ENCODE measurements at regions not wholly inside any gene's neighbourhood (a gene's known extent, or its start where the extent isn't known, plus 50 kb on each side); places are given as distances from the start of the nearest gene placed in this dataset.
"Not testable (repeated sequence)": the region's sequence is repeated elsewhere in the genome, so short reads cannot be mapped to it uniquely, and the experiment has no call there.

- no peak for TF ChIP-seq GATA1 (IDR thresholded peaks at IDR 0.05; ENCODE audit: low read depth, low read length)
- TF ChIP-seq POLR2A (IDR thresholded peaks at IDR 0.05; ENCODE audit: low read length), result no peak
- no peak for DNase-seq
These were observed 65.3 kb downstream of the CDO1 start for GRCh38 chr5:115751176-115751575.

GRCh38 chr5:115749016-115749415 is 67.4 kb downstream of the CDO1 start:
- DNase-seq, result no peak
- TF ChIP-seq GATA1 (IDR thresholded peaks at IDR 0.05; ENCODE audit: low read depth, low read length) (no peak), POLR2A (IDR thresholded peaks at IDR 0.05; ENCODE audit: low read length) (no peak)

- DNase-seq, result not testable (repeated sequence)
These were observed 77.2 kb downstream of the CDO1 start for GRCh38 chr5:115739245-115739644.

GRCh38 chr5:115738830-115739229 is 77.6 kb downstream of the CDO1 start:
- DNase-seq, result no peak
- TF ChIP-seq GATA1 (IDR thresholded peaks at IDR 0.05; ENCODE audit: low read depth, low read length) (no peak), POLR2A (IDR thresholded peaks at IDR 0.05; ENCODE audit: low read length) (no peak)

GRCh38 chr5:115737452-115737851 is 79.0 kb downstream of the CDO1 start:
- no peak for DNase-seq
- TF ChIP-seq GATA1 (IDR thresholded peaks at IDR 0.05; ENCODE audit: low read depth, low read length) (no peak), POLR2A (IDR thresholded peaks at IDR 0.05; ENCODE audit: low read length) (no peak)

GRCh38 chr5:115736690-115737005 is 79.8 kb downstream of the CDO1 start:
- DNase-seq, result no peak
- TF ChIP-seq GATA1 (IDR thresholded peaks at IDR 0.05; ENCODE audit: low read depth, low read length) (no peak), POLR2A (IDR thresholded peaks at IDR 0.05; ENCODE audit: low read length) (no peak)

- DNase-seq, result no peak
- TF ChIP-seq POLR2A (IDR thresholded peaks at IDR 0.05; ENCODE audit: low read length) (no peak), GATA1 (IDR thresholded peaks at IDR 0.05; ENCODE audit: low read depth, low read length) (no peak)
These were observed 80.3 kb downstream of the CDO1 start for GRCh38 chr5:115736004-115736689.

- TF ChIP-seq POLR2A (IDR thresholded peaks at IDR 0.05; ENCODE audit: low read length), result no peak
- TF ChIP-seq GATA1 (IDR thresholded peaks at IDR 0.05; ENCODE audit: low read depth, low read length), result no peak
- no peak for DNase-seq
These were observed 81.1 kb downstream of the CDO1 start for GRCh38 chr5:115735108-115735998.

- TF ChIP-seq POLR2A (IDR thresholded peaks at IDR 0.05; ENCODE audit: low read length) (no peak), GATA1 (IDR thresholded peaks at IDR 0.05; ENCODE audit: low read depth, low read length) (no peak)
- DNase-seq, result no peak
These were observed 82.9 kb downstream of the CDO1 start for GRCh38 chr5:115733607-115734006.

- DNase-seq, result no peak
- TF ChIP-seq GATA1 (IDR thresholded peaks at IDR 0.05; ENCODE audit: low read depth, low read length) (no peak), POLR2A (IDR thresholded peaks at IDR 0.05; ENCODE audit: low read length) (no peak)
These were observed 84.4 kb downstream of the CDO1 start for GRCh38 chr5:115732026-115732425.

GRCh38 chr5:115725522-115725921 is 90.9 kb downstream of the CDO1 start:
- no peak for TF ChIP-seq POLR2A (IDR thresholded peaks at IDR 0.05; ENCODE audit: low read length)
- TF ChIP-seq GATA1 (IDR thresholded peaks at IDR 0.05; ENCODE audit: low read depth, low read length), result no peak
- no peak for DNase-seq

GRCh38 chr5:115723220-115723619 is 93.2 kb downstream of the CDO1 start:
- TF ChIP-seq GATA1 (IDR thresholded peaks at IDR 0.05; ENCODE audit: low read depth, low read length) (no peak), POLR2A (IDR thresholded peaks at IDR 0.05; ENCODE audit: low read length) (no peak)
- no peak for DNase-seq

- DNase-seq, result no peak
- TF ChIP-seq GATA1 (IDR thresholded peaks at IDR 0.05; ENCODE audit: low read depth, low read length) (no peak), POLR2A (IDR thresholded peaks at IDR 0.05; ENCODE audit: low read length) (no peak)
These were observed 95.1 kb upstream of the TMED7 start for GRCh38 chr5:115720888-115721287.

GRCh38 chr5:115718927-115719326 is 93.1 kb upstream of the TMED7 start:
- no peak for DNase-seq
- TF ChIP-seq POLR2A (IDR thresholded peaks at IDR 0.05; ENCODE audit: low read length) (no peak), GATA1 (IDR thresholded peaks at IDR 0.05; ENCODE audit: low read depth, low read length) (no peak)

GRCh38 chr5:115713408-115713807 is 87.6 kb upstream of the TMED7 start:
- no peak for DNase-seq
- TF ChIP-seq POLR2A (IDR thresholded peaks at IDR 0.05; ENCODE audit: low read length), result no peak
- TF ChIP-seq GATA1 (IDR thresholded peaks at IDR 0.05; ENCODE audit: low read depth, low read length), result no peak

Data from erythroblast (primary cell).